WTC11 (cell line): ENCODE measurements at regions not wholly inside any gene's neighbourhood (a gene's known extent, or its start where the extent isn't known, plus 50 kb on each side); places are given as distances from the start of the nearest gene placed in this dataset.

ENCODE experiments used
- ATAC-seq: fragments of 200-7000 bp; cut with Tn5 transposase; 2 replicates; pipeline ENCODE4 v1.10.0; 2021; ENCODE audit warnings: mild to moderate bottlenecking, moderate library complexity
- CTCF ChIA-PET: fragments of 300-600 bp; sonication (Branson Sonifier 250); formaldehyde crosslinking; loops from one replicate; lab custom pipeline; 2021; ENCODE audit warnings: antibody characterized with exemption; lab: Charles Lee
- POLR2A ChIA-PET: fragments of 350-600 bp; sonication (Branson Sonifier 250); formaldehyde crosslinking; loops from one replicate; lab custom pipeline; 2021; ENCODE audit warnings: antibody characterized with exemption; lab: Charles Lee
- DNase-seq: peaks from one replicate; pipeline ENCODE4 v3.0.0; 2021; ENCODE audit warnings: low spot score
- H3K27ac Mint-ChIP-seq: 2 replicates; pipeline ENCODE4 v1.8.0; 2021; ENCODE audit warnings: mixed read lengths
- H3K27me3 Mint-ChIP-seq: 2 replicates; pipeline ENCODE4 v1.8.0; 2021; ENCODE audit warnings: low read depth, mild to moderate bottlenecking, moderate library complexity, mixed read lengths
- H3K36me3 Mint-ChIP-seq: 2 replicates; pipeline ENCODE4 v1.8.0; 2021; ENCODE audit warnings: mixed read lengths
- H3K4me1 Mint-ChIP-seq: 2 replicates; pipeline ENCODE4 v1.8.0; 2022; ENCODE audit warnings: mixed read lengths
- H3K4me3 Mint-ChIP-seq: 2 replicates; pipeline ENCODE4 v1.8.0; 2021; ENCODE audit warnings: mild to moderate bottlenecking, moderate library complexity, mixed read lengths
- H3K9me3 Mint-ChIP-seq: 2 replicates; pipeline ENCODE4 v1.8.0; 2021; ENCODE audit warnings: mixed read lengths
- ESRRA ChIP-seq: sonication (generic); formaldehyde crosslinking; IDR thresholded peaks from 2 replicates; pipeline ENCODE4 v1.8.1; 2022; ENCODE audit warnings: mild to moderate bottlenecking, missing genetic modification reagents, borderline replicate concordance
- ETV6 ChIP-seq: sonication (generic); formaldehyde crosslinking; IDR thresholded peaks from 2 replicates; pipeline ENCODE4 v1.8.1; 2022; ENCODE audit warnings: mild to moderate bottlenecking, missing genetic modification reagents
- IRF2 ChIP-seq: sonication (generic); formaldehyde crosslinking; IDR thresholded peaks from 2 replicates; pipeline ENCODE4 v1.8.0; 2022; ENCODE audit warnings: low read depth, missing genetic modification reagents, borderline replicate concordance
- NFATC4 ChIP-seq: fragments of 250-450 bp; sonication (Bioruptor Pico); IDR thresholded peaks from 2 replicates; pipeline ENCODE4 v1.9.0; 2021; ENCODE audit warnings: mild to moderate bottlenecking
- NFYB ChIP-seq: sonication (generic); formaldehyde crosslinking; conservative IDR thresholded peaks from 2 replicates; pipeline ENCODE4 v1.8.0; 2022; ENCODE audit warnings: low read depth, missing genetic modification reagents
- NR3C1 ChIP-seq: sonication (generic); formaldehyde crosslinking; conservative IDR thresholded peaks from 2 replicates; pipeline ENCODE4 v1.8.1; 2023; ENCODE audit warnings: low read depth, mild to moderate bottlenecking, missing genetic modification reagents
- OVOL2 ChIP-seq: fragments of 250-450 bp; sonication (Bioruptor Pico); IDR thresholded peaks from 2 replicates; pipeline ENCODE4 v1.9.0; 2021; ENCODE audit warnings: mild to moderate bottlenecking, borderline replicate concordance
- SMAD3 ChIP-seq: sonication (generic); formaldehyde crosslinking; IDR thresholded peaks from 2 replicates; pipeline ENCODE4 v1.8.0; 2022; ENCODE audit warnings: missing genetic modification reagents, mild to moderate bottlenecking, borderline replicate concordance
- ZNF138 ChIP-seq: sonication (generic); formaldehyde crosslinking; conservative IDR thresholded peaks from 2 replicates; pipeline ENCODE4 v1.8.1; 2022; ENCODE audit warnings: mild to moderate bottlenecking, moderate library complexity, missing genetic modification reagents
- ZNF232 ChIP-seq: sonication (generic); formaldehyde crosslinking; IDR thresholded peaks from 2 replicates; pipeline ENCODE4 v1.8.0; 2022; ENCODE audit warnings: mild to moderate bottlenecking, missing genetic modification reagents
- ZNF423 ChIP-seq: fragments of 250-450 bp; sonication (Bioruptor Pico); IDR thresholded peaks from 2 replicates; pipeline ENCODE4 v2.1.2; 2022; ENCODE audit warnings: mild to moderate bottlenecking, moderate library complexity
- ZNF671 ChIP-seq: fragments of 250-450 bp; sonication (Bioruptor Pico); IDR thresholded peaks from 2 replicates; pipeline ENCODE4 v1.8.0; 2021; ENCODE audit warnings: mild to moderate bottlenecking
- TF ChIP-seq, protein P1 (sequence below): sonication (generic); formaldehyde crosslinking; IDR thresholded peaks from 2 replicates; pipeline ENCODE4 v1.8.0; 2022; ENCODE audit warnings: mild to moderate bottlenecking, missing genetic modification reagents
- TF ChIP-seq, protein P2 (sequence below): fragments of 250-450 bp; sonication (Bioruptor Pico); IDR thresholded peaks from 2 replicates; pipeline ENCODE4 v2.1.2; 2022; ENCODE audit warnings: mild to moderate bottlenecking, moderate library complexity
- TF ChIP-seq, protein P3 (sequence below): sonication (generic); formaldehyde crosslinking; IDR thresholded peaks from 2 replicates; pipeline ENCODE4 v1.8.1; 2022; ENCODE audit warnings: low read depth, mild to moderate bottlenecking, moderate library complexity, missing genetic modification reagents, borderline replicate concordance
- TF ChIP-seq, protein P4 (sequence below): sonication (generic); formaldehyde crosslinking; IDR thresholded peaks from 2 replicates; pipeline ENCODE4 v1.8.0; 2022; ENCODE audit warnings: mild to moderate bottlenecking, missing genetic modification reagents
- TF ChIP-seq, protein P5 (sequence below): sonication (generic); formaldehyde crosslinking; IDR thresholded peaks from 2 replicates; pipeline ENCODE4 v1.8.0; 2023; ENCODE audit warnings: missing genetic modification reagents, mild to moderate bottlenecking, borderline replicate concordance
- TF ChIP-seq, protein P6 (sequence below): sonication (generic); formaldehyde crosslinking; IDR thresholded peaks from 2 replicates; pipeline ENCODE4 v1.8.0; 2023; ENCODE audit warnings: mild to moderate bottlenecking, missing genetic modification reagents
- TF ChIP-seq, protein P7 (sequence below): sonication (generic); formaldehyde crosslinking; IDR thresholded peaks from 2 replicates; pipeline ENCODE4 v1.8.1; 2023; ENCODE audit warnings: mild to moderate bottlenecking, missing genetic modification reagents

DNA sequence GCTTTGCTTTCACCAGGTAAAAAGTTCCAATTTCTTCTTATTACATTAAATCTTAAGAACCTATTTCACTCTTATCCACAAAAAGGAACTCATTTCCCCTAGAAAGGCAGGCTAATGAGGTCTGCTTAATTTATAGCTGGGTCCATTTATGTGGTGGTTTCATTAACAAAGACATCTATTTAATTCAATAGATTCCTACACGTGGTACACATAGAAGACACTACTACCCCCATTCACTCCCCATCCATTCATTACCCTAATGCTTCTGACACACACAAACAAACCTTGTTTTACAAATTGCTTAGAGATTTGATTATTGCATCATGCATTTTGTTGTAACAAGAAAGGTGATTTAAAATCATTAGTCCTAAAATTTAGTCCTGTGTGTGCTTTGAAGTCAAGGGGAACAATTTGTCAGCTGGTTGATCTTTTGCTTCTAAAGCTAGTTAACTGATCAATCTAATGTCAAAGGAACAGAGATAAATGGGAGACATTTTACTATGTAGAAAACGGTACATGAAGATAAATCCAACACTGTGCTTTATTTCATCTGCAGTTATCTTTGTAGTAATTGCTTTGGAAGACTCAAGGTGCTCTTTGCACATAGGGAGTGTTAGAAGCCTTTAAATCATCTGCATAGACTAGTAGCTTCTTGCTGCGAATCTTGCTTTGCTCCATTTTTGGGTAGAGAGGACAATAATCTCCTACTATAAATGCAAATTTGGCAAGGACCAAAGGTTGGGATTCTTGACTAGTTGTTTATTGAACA is 379.2 kb downstream of the CDH11 start (continued):
- TF ChIP-seq, protein P1, sequence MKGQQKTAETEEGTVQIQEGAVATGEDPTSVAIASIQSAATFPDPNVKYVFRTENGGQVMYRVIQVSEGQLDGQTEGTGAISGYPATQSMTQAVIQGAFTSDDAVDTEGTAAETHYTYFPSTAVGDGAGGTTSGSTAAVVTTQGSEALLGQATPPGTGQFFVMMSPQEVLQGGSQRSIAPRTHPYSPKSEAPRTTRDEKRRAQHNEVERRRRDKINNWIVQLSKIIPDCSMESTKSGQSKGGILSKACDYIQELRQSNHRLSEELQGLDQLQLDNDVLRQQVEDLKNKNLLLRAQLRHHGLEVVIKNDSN (CRISPR knock-in tag): no peak
- TF ChIP-seq SMAD3 (CRISPR knock-in tag) (no peak), IRF2 (no peak), OVOL2 (CRISPR knock-in tag) (no peak)
- TF ChIP-seq, protein P2, sequence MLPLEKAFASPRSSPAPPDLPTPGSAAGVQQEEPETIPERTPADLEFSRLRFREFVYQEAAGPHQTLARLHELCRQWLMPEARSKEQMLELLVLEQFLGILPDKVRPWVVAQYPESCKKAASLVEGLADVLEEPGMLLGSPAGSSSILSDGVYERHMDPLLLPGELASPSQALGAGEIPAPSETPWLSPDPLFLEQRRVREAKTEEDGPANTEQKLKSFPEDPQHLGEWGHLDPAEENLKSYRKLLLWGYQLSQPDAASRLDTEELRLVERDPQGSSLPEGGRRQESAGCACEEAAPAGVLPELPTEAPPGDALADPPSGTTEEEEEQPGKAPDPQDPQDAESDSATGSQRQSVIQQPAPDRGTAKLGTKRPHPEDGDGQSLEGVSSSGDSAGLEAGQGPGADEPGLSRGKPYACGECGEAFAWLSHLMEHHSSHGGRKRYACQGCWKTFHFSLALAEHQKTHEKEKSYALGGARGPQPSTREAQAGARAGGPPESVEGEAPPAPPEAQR (CRISPR knock-in tag): no peak
- TF ChIP-seq, protein P3, sequence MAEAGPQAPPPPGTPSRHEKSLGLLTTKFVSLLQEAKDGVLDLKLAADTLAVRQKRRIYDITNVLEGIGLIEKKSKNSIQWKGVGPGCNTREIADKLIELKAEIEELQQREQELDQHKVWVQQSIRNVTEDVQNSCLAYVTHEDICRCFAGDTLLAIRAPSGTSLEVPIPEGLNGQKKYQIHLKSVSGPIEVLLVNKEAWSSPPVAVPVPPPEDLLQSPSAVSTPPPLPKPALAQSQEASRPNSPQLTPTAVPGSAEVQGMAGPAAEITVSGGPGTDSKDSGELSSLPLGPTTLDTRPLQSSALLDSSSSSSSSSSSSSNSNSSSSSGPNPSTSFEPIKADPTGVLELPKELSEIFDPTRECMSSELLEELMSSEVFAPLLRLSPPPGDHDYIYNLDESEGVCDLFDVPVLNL: no peak

DNA sequence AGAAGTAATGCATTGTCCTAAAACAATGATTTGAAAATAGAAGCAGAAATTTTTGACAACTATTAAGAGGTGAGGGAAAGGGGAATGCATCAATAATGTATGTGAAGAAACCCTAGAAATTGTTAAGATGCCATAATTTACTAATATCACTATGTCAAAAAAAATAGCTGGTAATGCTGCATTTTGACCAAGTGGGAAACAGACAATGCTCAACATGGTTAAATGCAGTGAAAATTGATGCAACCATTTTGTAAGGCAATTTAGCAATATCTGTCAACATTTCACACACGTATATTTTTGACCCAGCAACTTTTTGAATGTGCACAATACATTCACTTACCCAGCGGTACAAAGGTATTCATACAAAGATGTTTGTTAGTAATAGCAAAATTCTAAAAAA is 381.6 kb downstream of the CDH11 start:
- H3K36me3 Mint-ChIP-seq: no peaks in the 10 kb centered on the region; the same call in 1 of the 2 replicates
- H3K27ac Mint-ChIP-seq: no peak overlapping the region
- ChIA-PET POLR2A (no interaction called here), CTCF (no interaction called here)
- peaks cover 9% of the 10 kb centered on the region for H3K9me3 Mint-ChIP-seq
- no peak overlapping the region for H3K4me3 Mint-ChIP-seq
- DNase-seq (no peak), ATAC-seq (no peak)
- H3K27me3 Mint-ChIP-seq: no peaks in the 10 kb centered on the region
- H3K4me1 Mint-ChIP-seq: peaks cover 8% of the 10 kb centered on the region
- TF ChIP-seq ZNF232 (CRISPR knock-in tag) (no peak), NFYB (no peak), ETV6 (CRISPR knock-in tag) (no peak), ZNF138 (CRISPR knock-in tag) (no peak), ZNF671 (no peak), OVOL2 (CRISPR knock-in tag) (no peak), NR3C1 (CRISPR knock-in tag) (no peak), ZNF423 (CRISPR knock-in tag) (no peak), ESRRA (no peak), NFATC4 (CRISPR knock-in tag) (no peak)
- TF ChIP-seq, protein P4, sequence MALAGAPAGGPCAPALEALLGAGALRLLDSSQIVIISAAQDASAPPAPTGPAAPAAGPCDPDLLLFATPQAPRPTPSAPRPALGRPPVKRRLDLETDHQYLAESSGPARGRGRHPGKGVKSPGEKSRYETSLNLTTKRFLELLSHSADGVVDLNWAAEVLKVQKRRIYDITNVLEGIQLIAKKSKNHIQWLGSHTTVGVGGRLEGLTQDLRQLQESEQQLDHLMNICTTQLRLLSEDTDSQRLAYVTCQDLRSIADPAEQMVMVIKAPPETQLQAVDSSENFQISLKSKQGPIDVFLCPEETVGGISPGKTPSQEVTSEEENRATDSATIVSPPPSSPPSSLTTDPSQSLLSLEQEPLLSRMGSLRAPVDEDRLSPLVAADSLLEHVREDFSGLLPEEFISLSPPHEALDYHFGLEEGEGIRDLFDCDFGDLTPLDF: no peak
- TF ChIP-seq, protein P5, sequence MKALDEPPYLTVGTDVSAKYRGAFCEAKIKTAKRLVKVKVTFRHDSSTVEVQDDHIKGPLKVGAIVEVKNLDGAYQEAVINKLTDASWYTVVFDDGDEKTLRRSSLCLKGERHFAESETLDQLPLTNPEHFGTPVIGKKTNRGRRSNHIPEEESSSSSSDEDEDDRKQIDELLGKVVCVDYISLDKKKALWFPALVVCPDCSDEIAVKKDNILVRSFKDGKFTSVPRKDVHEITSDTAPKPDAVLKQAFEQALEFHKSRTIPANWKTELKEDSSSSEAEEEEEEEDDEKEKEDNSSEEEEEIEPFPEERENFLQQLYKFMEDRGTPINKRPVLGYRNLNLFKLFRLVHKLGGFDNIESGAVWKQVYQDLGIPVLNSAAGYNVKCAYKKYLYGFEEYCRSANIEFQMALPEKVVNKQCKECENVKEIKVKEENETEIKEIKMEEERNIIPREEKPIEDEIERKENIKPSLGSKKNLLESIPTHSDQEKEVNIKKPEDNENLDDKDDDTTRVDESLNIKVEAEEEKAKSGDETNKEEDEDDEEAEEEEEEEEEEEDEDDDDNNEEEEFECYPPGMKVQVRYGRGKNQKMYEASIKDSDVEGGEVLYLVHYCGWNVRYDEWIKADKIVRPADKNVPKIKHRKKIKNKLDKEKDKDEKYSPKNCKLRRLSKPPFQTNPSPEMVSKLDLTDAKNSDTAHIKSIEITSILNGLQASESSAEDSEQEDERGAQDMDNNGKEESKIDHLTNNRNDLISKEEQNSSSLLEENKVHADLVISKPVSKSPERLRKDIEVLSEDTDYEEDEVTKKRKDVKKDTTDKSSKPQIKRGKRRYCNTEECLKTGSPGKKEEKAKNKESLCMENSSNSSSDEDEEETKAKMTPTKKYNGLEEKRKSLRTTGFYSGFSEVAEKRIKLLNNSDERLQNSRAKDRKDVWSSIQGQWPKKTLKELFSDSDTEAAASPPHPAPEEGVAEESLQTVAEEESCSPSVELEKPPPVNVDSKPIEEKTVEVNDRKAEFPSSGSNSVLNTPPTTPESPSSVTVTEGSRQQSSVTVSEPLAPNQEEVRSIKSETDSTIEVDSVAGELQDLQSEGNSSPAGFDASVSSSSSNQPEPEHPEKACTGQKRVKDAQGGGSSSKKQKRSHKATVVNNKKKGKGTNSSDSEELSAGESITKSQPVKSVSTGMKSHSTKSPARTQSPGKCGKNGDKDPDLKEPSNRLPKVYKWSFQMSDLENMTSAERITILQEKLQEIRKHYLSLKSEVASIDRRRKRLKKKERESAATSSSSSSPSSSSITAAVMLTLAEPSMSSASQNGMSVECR: no peak
- TF ChIP-seq, protein P6, sequence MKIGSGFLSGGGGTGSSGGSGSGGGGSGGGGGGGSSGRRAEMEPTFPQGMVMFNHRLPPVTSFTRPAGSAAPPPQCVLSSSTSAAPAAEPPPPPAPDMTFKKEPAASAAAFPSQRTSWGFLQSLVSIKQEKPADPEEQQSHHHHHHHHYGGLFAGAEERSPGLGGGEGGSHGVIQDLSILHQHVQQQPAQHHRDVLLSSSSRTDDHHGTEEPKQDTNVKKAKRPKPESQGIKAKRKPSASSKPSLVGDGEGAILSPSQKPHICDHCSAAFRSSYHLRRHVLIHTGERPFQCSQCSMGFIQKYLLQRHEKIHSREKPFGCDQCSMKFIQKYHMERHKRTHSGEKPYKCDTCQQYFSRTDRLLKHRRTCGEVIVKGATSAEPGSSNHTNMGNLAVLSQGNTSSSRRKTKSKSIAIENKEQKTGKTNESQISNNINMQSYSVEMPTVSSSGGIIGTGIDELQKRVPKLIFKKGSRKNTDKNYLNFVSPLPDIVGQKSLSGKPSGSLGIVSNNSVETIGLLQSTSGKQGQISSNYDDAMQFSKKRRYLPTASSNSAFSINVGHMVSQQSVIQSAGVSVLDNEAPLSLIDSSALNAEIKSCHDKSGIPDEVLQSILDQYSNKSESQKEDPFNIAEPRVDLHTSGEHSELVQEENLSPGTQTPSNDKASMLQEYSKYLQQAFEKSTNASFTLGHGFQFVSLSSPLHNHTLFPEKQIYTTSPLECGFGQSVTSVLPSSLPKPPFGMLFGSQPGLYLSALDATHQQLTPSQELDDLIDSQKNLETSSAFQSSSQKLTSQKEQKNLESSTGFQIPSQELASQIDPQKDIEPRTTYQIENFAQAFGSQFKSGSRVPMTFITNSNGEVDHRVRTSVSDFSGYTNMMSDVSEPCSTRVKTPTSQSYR (CRISPR knock-in tag): no peak
- TF ChIP-seq, protein P7, sequence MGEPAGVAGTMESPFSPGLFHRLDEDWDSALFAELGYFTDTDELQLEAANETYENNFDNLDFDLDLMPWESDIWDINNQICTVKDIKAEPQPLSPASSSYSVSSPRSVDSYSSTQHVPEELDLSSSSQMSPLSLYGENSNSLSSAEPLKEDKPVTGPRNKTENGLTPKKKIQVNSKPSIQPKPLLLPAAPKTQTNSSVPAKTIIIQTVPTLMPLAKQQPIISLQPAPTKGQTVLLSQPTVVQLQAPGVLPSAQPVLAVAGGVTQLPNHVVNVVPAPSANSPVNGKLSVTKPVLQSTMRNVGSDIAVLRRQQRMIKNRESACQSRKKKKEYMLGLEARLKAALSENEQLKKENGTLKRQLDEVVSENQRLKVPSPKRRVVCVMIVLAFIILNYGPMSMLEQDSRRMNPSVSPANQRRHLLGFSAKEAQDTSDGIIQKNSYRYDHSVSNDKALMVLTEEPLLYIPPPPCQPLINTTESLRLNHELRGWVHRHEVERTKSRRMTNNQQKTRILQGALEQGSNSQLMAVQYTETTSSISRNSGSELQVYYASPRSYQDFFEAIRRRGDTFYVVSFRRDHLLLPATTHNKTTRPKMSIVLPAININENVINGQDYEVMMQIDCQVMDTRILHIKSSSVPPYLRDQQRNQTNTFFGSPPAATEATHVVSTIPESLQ (CRISPR knock-in tag): no peak
